B cell (primary cell): ENCODE measurements at regions not wholly inside any gene's neighbourhood (a gene's known extent, or its start where the extent isn't known, plus 50 kb on each side); places are given as distances from the start of the nearest gene placed in this dataset.

ENCODE experiments used
- ATAC-seq: fragments of 200-7000 bp; cut with Tn5 transposase; one replicate; pipeline ENCODE4 v1.10.0; 2021; ENCODE audit warnings: low read depth, mild to moderate bottlenecking, moderate number of reproducible peaks, moderate library complexity
- CTCF ChIA-PET: fragments of 350-600 bp; sonication (Branson Sonifier 250); formaldehyde crosslinking; loops from one replicate; lab custom pipeline; 2021; ENCODE audit warnings: antibody characterized with exemption, inconsistent platforms; lab: Charles Lee
- POLR2A ChIA-PET: fragments of 350-600 bp; sonication (Branson Sonifier 250); formaldehyde crosslinking; loops from one replicate; lab custom pipeline; 2021; ENCODE audit warnings: antibody characterized with exemption; lab: Charles Lee
- DNase-seq: peaks from one replicate; pipeline ENCODE4 v3.0.0; 2013
- H2AFZ ChIP-seq: 2 replicates; pipeline ENCODE4 v1.6.1; 2012; ENCODE audit warnings: mild to moderate bottlenecking, low read depth, low read length; ENCODE audit not compliant: insufficient read depth, poor library complexity, severe bottlenecking
- H3K27ac ChIP-seq, 2 donors: 1 replicate in 1 of 2; 2 replicates in 1 of 2; pipeline ENCODE4 v1.5.1; 2012 to 2013; ENCODE audit warnings: low read length in 2 of 2, mild to moderate bottlenecking in 2 of 2, moderate library complexity in 1 of 2
- H3K27me3 ChIP-seq, 4 experiments: fragments of 200-600 bp in 1 of 4; sonication (generic) in 1 of 4; replicated peaks in 1 of 4; 1 replicate in 2 of 4; 2 replicates in 2 of 4; pipeline versions ENCODE4 v1.6.1 to v1.7.0; 2013 to 2016; ENCODE audit warnings: low read length in 3 of 4, mild to moderate bottlenecking in 2 of 4, mixed read lengths in 1 of 4, moderate library complexity in 1 of 4; ENCODE audit not compliant: insufficient read depth in 4 of 4, control insufficient read depth in 3 of 4; ENCODE audit errors: control extremely low read depth in 1 of 4
- H3K36me3 ChIP-seq, 2 experiments: replicated peaks in 1 of 2; 1 replicate in 1 of 2; 2 replicates in 1 of 2; pipeline versions ENCODE4 v1.6.1 to v1.7.1; 2013; ENCODE audit warnings: low read length in 1 of 2; ENCODE audit not compliant: insufficient read depth in 2 of 2, control insufficient read depth in 1 of 2; ENCODE audit errors: control extremely low read depth in 1 of 2, extremely low read depth in 1 of 2
- H3K4me1 ChIP-seq, 2 donors: fragments of 200-600 bp in 1 of 2; sonication (generic) in 1 of 2; 1 replicate in 1 of 2; 2 replicates in 1 of 2; pipeline versions ENCODE4 v1.5.1 to v1.6.1; 2013 to 2017; ENCODE audit warnings: low read length in 2 of 2; ENCODE audit not compliant: control insufficient read depth in 2 of 2, insufficient read depth in 2 of 2
- H3K4me2 ChIP-seq: replicated peaks from 2 replicates; pipeline ENCODE3; 2012; ENCODE audit warnings: mild to moderate bottlenecking, low read depth, low read length; ENCODE audit not compliant: poor library complexity, severe bottlenecking
- H3K4me3 ChIP-seq, 5 experiments: fragments of 200-600 bp in 1 of 5; sonication (generic) in 1 of 5; 1 replicate in 3 of 5; 2 replicates in 2 of 5; pipeline versions ENCODE4 v1.5.1 to v1.7.0; 2011 to 2016; ENCODE audit warnings: low read length in 4 of 5, mild to moderate bottlenecking in 4 of 5, low read depth in 2 of 5, control low read depth in 1 of 5, moderate library complexity in 1 of 5; ENCODE audit not compliant: insufficient read depth in 1 of 5; ENCODE audit errors: control extremely low read depth in 1 of 5, extremely low read depth in 1 of 5
- H3K79me2 ChIP-seq: fragments of 200-600 bp; sonication (generic); one replicate; pipeline ENCODE4 v1.6.0; 2016; ENCODE audit warnings: low read length; ENCODE audit not compliant: control insufficient read depth, insufficient read depth
- H3K9ac ChIP-seq: fragments of 200-600 bp; sonication (generic); 2 replicates; pipeline ENCODE4 v1.6.1; 2017; ENCODE audit warnings: mild to moderate bottlenecking, low read length, moderate library complexity
- H3K9me3 ChIP-seq, 3 donors: one replicate each; pipeline versions ENCODE4 v1.6.1 to v1.7.1; 2013; ENCODE audit warnings: low read length in 2 of 3; ENCODE audit not compliant: control insufficient read depth in 2 of 3, insufficient read depth in 1 of 3; ENCODE audit errors: control extremely low read depth in 1 of 3
- H4K20me1 ChIP-seq: 2 replicates; pipeline ENCODE4 v1.6.0; 2012; ENCODE audit warnings: mild to moderate bottlenecking, low read length; ENCODE audit not compliant: insufficient read depth, control insufficient read depth, poor library complexity, severe bottlenecking
- H3K27ac Mint-ChIP-seq: one replicate; pipeline ENCODE4 v1.8.0; 2021; ENCODE audit warnings: mixed read lengths
- H3K27me3 Mint-ChIP-seq: one replicate; pipeline ENCODE4 v1.8.0; 2021; ENCODE audit warnings: mixed read lengths
- H3K4me1 Mint-ChIP-seq: one replicate; pipeline ENCODE4 v1.8.0; 2021; ENCODE audit warnings: mixed read lengths
- H3K4me3 Mint-ChIP-seq: one replicate; pipeline ENCODE4 v1.8.0; 2021; ENCODE audit warnings: mixed read lengths
- H3K9me3 Mint-ChIP-seq: one replicate; pipeline ENCODE4 v1.8.0; 2022; ENCODE audit warnings: mixed read lengths; ENCODE audit not compliant: insufficient read depth
- CTCF ChIP-seq: fragments of 200-600 bp; IDR thresholded peaks from one replicate; pipeline ENCODE4 v1.8.0; 2022; ENCODE audit warnings: antibody characterized with exemption, mild to moderate bottlenecking
- EZH2 ChIP-seq: IDR thresholded peaks from 2 replicates; pipeline ENCODE4 v1.6.1; 2012; ENCODE audit warnings: borderline replicate concordance, low read depth, mild to moderate bottlenecking, moderate library complexity, low read length; ENCODE audit not compliant: insufficient read depth, poor library complexity, severe bottlenecking
- WGBS: methylation state at CpG from one replicate; pipeline ENCODE4 v1.1.5; 2013; ENCODE audit warnings: missing lambda C conversion rate; ENCODE audit not compliant: insufficient coverage; 5-methylcytosine and 5-hydroxymethylcytosine counted together
- intact Hi-C: fragments of 100-400 bp; cut with micrococcal nuclease; formaldehyde crosslinking; loops from one replicate; pipeline ENCODE4 v1.10.0; 2022

DNA sequence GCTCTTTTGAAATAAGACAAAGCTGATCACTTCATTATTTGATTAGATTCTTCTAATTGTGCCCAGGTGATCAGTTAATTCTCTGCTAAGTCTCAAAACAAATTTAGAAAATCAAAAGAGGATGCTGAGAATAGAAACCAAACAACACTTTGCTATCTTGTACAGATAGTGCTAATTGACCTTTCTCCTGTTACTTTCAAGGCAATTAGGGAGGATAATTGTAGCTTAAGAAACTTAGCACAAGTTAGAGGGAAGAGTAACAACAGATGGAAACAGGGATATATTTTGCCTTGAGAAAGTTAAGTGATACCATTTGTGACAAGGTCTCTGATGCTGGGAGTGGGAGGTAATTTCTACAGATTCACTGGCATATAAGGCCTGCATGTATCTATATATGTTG, 344.8 kb upstream of the GRM7 start:
- no peaks in the 10 kb centered on the region for H4K20me1 ChIP-seq
- H3K4me3 ChIP-seq: no peak overlapping the region
- H3K27ac ChIP-seq: no peak overlapping the region
- H3K4me1 Mint-ChIP-seq: no peaks in the 10 kb centered on the region
- no peak for DNase-seq
- no peak overlapping the region for H3K27ac Mint-ChIP-seq
- H3K79me2 ChIP-seq: no peaks in the 10 kb centered on the region
- H3K9me3 ChIP-seq: peaks cover 0 to 4% (median 2%) of the 10 kb centered on the region in 3 donors
- no peaks in the 10 kb centered on the region for H3K27me3 ChIP-seq
- no peak overlapping the region for H2AFZ ChIP-seq
- no peak for TF ChIP-seq EZH2
- TF ChIP-seq CTCF: no peak
- H3K27me3 Mint-ChIP-seq: no peaks in the 10 kb centered on the region
- H3K36me3 ChIP-seq: no peaks in the 10 kb centered on the region
- H3K9ac ChIP-seq: no peak overlapping the region
- no peak for ATAC-seq
- ChIA-PET CTCF (no interaction called here), POLR2A (no interaction called here)
- H3K4me1 ChIP-seq: no peaks in the 10 kb centered on the region
- intact Hi-C loops: no loop called here
- H3K9me3 Mint-ChIP-seq: no peaks in the 10 kb centered on the region
- no peak overlapping the region for H3K4me2 ChIP-seq
- no peak overlapping the region for H3K4me3 Mint-ChIP-seq

- CTCF ChIA-PET: no interaction called here
- DNase-seq (no peak), ATAC-seq (no peak)
- POLR2A ChIA-PET: no interaction called here
- Mint-ChIP-seq H3K27ac (no peak overlapping the region), H3K27me3 (no peaks in the 10 kb centered on the region), H3K4me1 (no peaks in the 10 kb centered on the region), H3K4me3 (no peak overlapping the region), H3K9me3 (no peaks in the 10 kb centered on the region)
- no peaks in the 10 kb centered on the region for H3K27me3 ChIP-seq
- H3K79me2 ChIP-seq: no peaks in the 10 kb centered on the region
- H3K4me1 ChIP-seq: no peaks in the 10 kb centered on the region
- H3K4me3 ChIP-seq: no peak overlapping the region
- no peak overlapping the region for H3K4me2 ChIP-seq
- intact Hi-C loops: no loop called here
- TF ChIP-seq EZH2: no peak
- TF ChIP-seq CTCF: no peak
- no peaks in the 10 kb centered on the region for H4K20me1 ChIP-seq
- H3K9ac ChIP-seq: no peak overlapping the region
- H2AFZ ChIP-seq: no peak overlapping the region
- WGBS: no CpG with 5 or more reads among the region's 2 CpGs
- H3K27ac ChIP-seq: no peak overlapping the region
- no peaks in the 10 kb centered on the region for H3K36me3 ChIP-seq
- H3K9me3 ChIP-seq: peaks cover 0 to 4% (median 2%) of the 10 kb centered on the region in 3 donors
Observed at GRCh38 chr3:6516694-6517093, 344.2 kb upstream of the GRM7 start.
